Neuronal stem cell (in vitro differentiated cells): ENCODE measurements at regions not wholly inside any gene's neighbourhood (a gene's known extent, or its start where the extent isn't known, plus 50 kb on each side); places are given as distances from the start of the nearest gene placed in this dataset.
A peak's percentile ranks its signal among the peaks of the same experiment; 100 is the strongest.

ENCODE experiments used
- DNase-seq: peaks from one replicate; pipeline ENCODE4 v3.0.0-alpha.2; 2013; ENCODE audit warnings: low spot score
- H2AFZ ChIP-seq: one replicate; pipeline ENCODE4 v1.6.1; 2013; ENCODE audit warnings: mild to moderate bottlenecking, low read length, inconsistent platforms
- H2AK5ac ChIP-seq: 2 replicates; pipeline ENCODE4 v1.6.1; 2013; ENCODE audit warnings: low read depth, mild to moderate bottlenecking, inconsistent platforms, low read length, moderate library complexity, mixed read lengths
- H2BK120ac ChIP-seq: 2 replicates; pipeline ENCODE4 v1.6.1; 2013; ENCODE audit warnings: low read depth, mild to moderate bottlenecking, inconsistent platforms, low read length, moderate library complexity, mixed read lengths
- H2BK12ac ChIP-seq: one replicate; pipeline ENCODE4 v1.6.1; 2013; ENCODE audit warnings: low read length, inconsistent platforms
- H2BK15ac ChIP-seq: 2 replicates; pipeline ENCODE4 v1.6.1; 2013; ENCODE audit warnings: mild to moderate bottlenecking, low read length, inconsistent platforms, mixed read lengths
- H2BK5ac ChIP-seq: one replicate; pipeline ENCODE4 v1.6.1; 2013; ENCODE audit warnings: inconsistent platforms, mild to moderate bottlenecking, low read length, moderate library complexity
- H3K14ac ChIP-seq: one replicate; pipeline ENCODE4 v1.6.1; 2013; ENCODE audit warnings: low read length, inconsistent platforms
- H3K18ac ChIP-seq: 2 replicates; pipeline ENCODE4 v1.6.1; 2013; ENCODE audit warnings: low read length, inconsistent platforms
- H3K23ac ChIP-seq: 2 replicates; pipeline ENCODE4 v1.6.1; 2013; ENCODE audit warnings: low read depth, mild to moderate bottlenecking, mixed read lengths, low read length, inconsistent platforms; ENCODE audit not compliant: poor library complexity
- H3K27ac ChIP-seq: replicated peaks from 3 replicates; pipeline ENCODE4 v1.5.1; 2013; ENCODE audit warnings: low read length, inconsistent platforms
- H3K27me3 ChIP-seq, 3 experiments: 2 replicates each; pipeline ENCODE4 v1.6.1; 2013; ENCODE audit warnings: low read length in 3 of 3, mild to moderate bottlenecking in 2 of 3, inconsistent platforms in 1 of 3, low read depth in 1 of 3, mixed read lengths in 1 of 3, moderate library complexity in 1 of 3; ENCODE audit not compliant: control insufficient read depth in 3 of 3, insufficient read depth in 3 of 3
- H3K36me3 ChIP-seq, 2 donors: replicated peaks in 1 of 2; 2 replicates each; pipeline ENCODE4 v1.6.1; 2013; ENCODE audit warnings: low read length in 2 of 2; ENCODE audit not compliant: control insufficient read depth in 2 of 2, insufficient read depth in 2 of 2
- H3K4ac ChIP-seq: 2 replicates; pipeline ENCODE4 v1.6.1; 2013; ENCODE audit warnings: inconsistent platforms, mild to moderate bottlenecking, low read length, moderate library complexity
- H3K4me1 ChIP-seq, 2 donors: 1 replicate in 1 of 2; 2 replicates in 1 of 2; pipeline ENCODE4 v1.6.1; 2013; ENCODE audit warnings: low read length in 2 of 2, low read depth in 1 of 2; ENCODE audit not compliant: control insufficient read depth in 2 of 2, insufficient read depth in 1 of 2
- H3K4me2 ChIP-seq: one replicate; pipeline ENCODE4 v1.6.1; 2013; ENCODE audit warnings: mild to moderate bottlenecking, low read length, inconsistent platforms; ENCODE audit not compliant: insufficient read depth, poor library complexity, severe bottlenecking
- H3K4me3 ChIP-seq, 2 donors: 2 replicates each; pipeline ENCODE4 v1.5.1; 2013; ENCODE audit warnings: low read length in 2 of 2, mild to moderate bottlenecking in 2 of 2, inconsistent platforms in 1 of 2, moderate library complexity in 1 of 2
- H3K79me1 ChIP-seq: one replicate; pipeline ENCODE4 v1.6.1; 2013; ENCODE audit warnings: low read depth, mild to moderate bottlenecking, inconsistent platforms, low read length, moderate library complexity
- H3K9ac ChIP-seq: one replicate; pipeline ENCODE4 v1.6.1; 2013; ENCODE audit warnings: mild to moderate bottlenecking, low read depth, low read length, inconsistent platforms; ENCODE audit not compliant: poor library complexity
- H3K9me3 ChIP-seq, 2 donors: replicated peaks in 1 of 2; 2 replicates each; pipeline versions ENCODE3 to v1.6.1; 2013; ENCODE audit warnings: low read length in 2 of 2, mild to moderate bottlenecking in 2 of 2, inconsistent platforms in 1 of 2, low read depth in 1 of 2, mixed read lengths in 1 of 2, moderate library complexity in 1 of 2; ENCODE audit not compliant: control insufficient read depth in 2 of 2, insufficient read depth in 1 of 2
- H4K8ac ChIP-seq: one replicate; pipeline ENCODE4 v1.6.1; 2013; ENCODE audit warnings: low read depth, mild to moderate bottlenecking, inconsistent platforms, low read length, moderate library complexity
- H4K91ac ChIP-seq: one replicate; pipeline ENCODE4 v1.6.1; 2013; ENCODE audit warnings: low read length, low read depth, mild to moderate bottlenecking, inconsistent platforms; ENCODE audit not compliant: poor library complexity
- whole genome bisulfite sequencing, 2 donors: extraction: QIAGEN DNeasy Blood & Tissue Kit; methylation state at CpG; one replicate each; pipeline ENCODE4 v1.1.7; 2013; ENCODE audit warnings: missing lambda C conversion rate in 2 of 2, mixed read lengths in 1 of 2; ENCODE audit not compliant: insufficient read length in 2 of 2, insufficient replicate concordance in 1 of 2; ENCODE audit errors: extremely low coverage in 2 of 2; 5-methylcytosine and 5-hydroxymethylcytosine counted together

DNA sequence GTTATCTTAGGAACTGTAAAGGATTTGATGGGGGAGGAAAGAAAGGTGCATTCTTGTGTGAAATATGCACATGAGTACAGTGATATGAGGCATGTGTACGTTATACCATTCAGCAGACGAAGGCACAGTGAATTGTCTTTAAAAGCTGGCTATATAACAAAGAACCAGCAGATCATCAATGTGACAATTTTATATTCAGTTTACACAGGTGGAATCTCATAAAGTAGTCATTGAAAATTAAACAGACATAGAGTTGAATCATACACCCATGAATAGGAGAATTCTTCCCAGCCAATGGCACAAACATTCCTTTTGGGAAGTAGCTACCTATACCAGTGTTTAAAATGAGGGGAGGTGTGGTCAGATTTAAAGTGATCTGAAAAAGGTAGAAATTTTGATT, 470.3 kb downstream of the DSC3 start:
- no CpG with 5 or more reads among the region's 2 CpGs for WGBS, 2 donors

DNA sequence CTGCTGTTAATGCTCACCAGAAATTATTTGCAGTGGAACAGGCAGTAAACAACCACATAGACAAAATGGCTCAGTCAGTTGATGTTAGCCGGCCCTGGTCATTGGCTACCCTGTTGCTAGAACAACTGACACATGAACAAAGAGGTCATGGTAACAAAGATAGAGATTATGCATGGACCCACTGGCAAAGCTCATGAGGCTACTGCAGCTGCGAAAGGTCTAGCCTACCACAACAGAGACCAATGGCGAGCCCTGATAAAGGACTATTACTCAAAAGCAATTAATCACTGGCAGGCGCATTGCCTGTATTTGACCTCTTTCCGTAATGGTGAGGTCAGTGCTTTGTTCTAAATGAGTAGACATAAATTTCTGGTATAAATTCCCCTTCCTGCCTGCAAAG, 474.2 kb downstream of the DSC3 start:
- no peak for DNase-seq
- Histone ChIP-seq H3K27me3 (no peaks in the 10 kb centered on the region), H3K4me2 (no peak overlapping the region), H3K4me3 (no peak overlapping the region), H2BK5ac (no peak overlapping the region), H2BK12ac (no peak overlapping the region), H3K14ac (no peak overlapping the region), H2BK15ac (no peak overlapping the region), H4K8ac (no peak overlapping the region), H3K36me3 (no peaks in the 10 kb centered on the region), H3K23ac (no peak overlapping the region), H3K4ac (no peak overlapping the region), H3K18ac (no peak overlapping the region), H2BK120ac (no peak overlapping the region), H3K79me1 (no peaks in the 10 kb centered on the region), H3K9ac (no peak overlapping the region), H2AFZ (no peak overlapping the region), H4K91ac (no peak overlapping the region), H3K4me1 (no peaks in the 10 kb centered on the region), H2AK5ac (no peak overlapping the region), H3K27ac (no peak overlapping the region), H3K9me3 (no peaks in the 10 kb centered on the region)
- WGBS, 2 donors, result no CpG with 5 or more reads among the region's 5 CpGs

More for the DNA sequence above, 470.3 kb downstream of the DSC3 start:
- Histone ChIP-seq H4K8ac (no peak overlapping the region), H3K9me3 (no peaks in the 10 kb centered on the region), H2AK5ac (no peak overlapping the region), H3K4ac (no peak overlapping the region), H3K18ac (no peak overlapping the region), H2BK120ac (no peak overlapping the region), H2BK5ac (no peak overlapping the region), H2BK15ac (no peak overlapping the region), H3K27ac (no peak overlapping the region), H2BK12ac (no peak overlapping the region), H3K79me1 (no peaks in the 10 kb centered on the region), H4K91ac (no peak overlapping the region), H3K9ac (no peak overlapping the region), H3K4me2 (no peak overlapping the region), H3K4me1 (no peaks in the 10 kb centered on the region), H3K36me3 (no peaks in the 10 kb centered on the region), H3K23ac (no peak overlapping the region), H3K4me3 (no peak overlapping the region), H3K27me3 (no peaks in the 10 kb centered on the region), H3K14ac (no peak overlapping the region), H2AFZ (no peak overlapping the region)
- DNase-seq, result no peak

DNA sequence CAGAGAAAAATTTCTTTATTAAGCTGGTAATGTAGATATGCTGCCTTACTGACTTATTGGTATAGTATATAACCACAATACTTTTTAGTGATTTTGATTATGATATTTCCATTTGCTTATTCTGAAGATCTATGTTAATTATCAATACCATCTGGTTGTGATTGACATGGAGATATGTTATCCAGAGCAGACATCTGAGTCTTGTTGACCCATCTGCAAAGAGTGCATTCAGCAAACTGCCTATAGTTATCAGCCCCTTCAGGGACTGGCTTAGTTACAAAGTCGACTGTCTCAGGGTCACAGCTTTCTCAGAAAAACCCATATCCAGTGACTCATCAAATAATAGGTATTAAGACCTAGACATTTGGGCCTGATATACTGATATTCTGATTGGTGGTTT, 475.7 kb downstream of the DSC3 start:
- Histone ChIP-seq H3K4me2 (no peak overlapping the region), H3K14ac (no peak overlapping the region), H2AK5ac (no peak overlapping the region), H4K91ac (no peak overlapping the region), H3K4ac (no peak overlapping the region), H2BK120ac (no peak overlapping the region), H2AFZ (no peak overlapping the region), H3K18ac (no peak overlapping the region), H3K36me3 (no peaks in the 10 kb centered on the region), H3K27ac (no peak overlapping the region), H3K79me1 (no peaks in the 10 kb centered on the region), H3K4me3 (no peak overlapping the region), H3K27me3 (no peaks in the 10 kb centered on the region), H2BK12ac (no peak overlapping the region), H4K8ac (no peak overlapping the region), H2BK15ac (no peak overlapping the region), H3K9ac (no peak overlapping the region), H3K9me3 (no peaks in the 10 kb centered on the region), H2BK5ac (no peak overlapping the region), H3K23ac (no peak overlapping the region), H3K4me1 (no peaks in the 10 kb centered on the region)
- WGBS, 2 donors, result no CpG with 5 or more reads among the region's 1 CpG
- DNase-seq, result no peak

DNA sequence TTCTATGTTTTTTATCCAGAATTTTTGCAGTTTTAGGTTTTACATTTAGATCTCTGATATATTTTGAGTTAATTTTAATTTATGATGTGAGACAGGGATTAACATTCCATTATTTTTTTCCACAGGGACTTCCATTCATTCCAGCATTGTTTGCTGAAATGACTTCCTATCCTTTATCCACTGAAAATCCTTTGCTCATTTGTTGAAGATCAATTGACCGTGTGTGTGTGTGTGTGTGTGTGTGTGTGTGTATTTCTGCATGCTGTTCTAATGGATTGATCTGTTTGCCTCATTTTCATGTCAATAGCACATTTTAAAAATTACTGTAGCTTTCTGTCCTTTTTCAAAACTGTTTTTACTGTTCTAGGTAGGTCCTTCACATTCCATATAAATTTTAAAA, 480.3 kb downstream of the DSC3 start:
- Histone ChIP-seq H3K23ac (no peak overlapping the region), H2BK15ac (no peak overlapping the region), H2BK5ac (no peak overlapping the region), H3K27ac (no peak overlapping the region), H3K36me3 (no peaks in the 10 kb centered on the region), H3K4me3 (no peak overlapping the region), H3K9ac (no peak overlapping the region), H4K8ac (no peak overlapping the region), H3K4ac (no peak overlapping the region), H3K14ac (no peak overlapping the region), H3K18ac (no peak overlapping the region), H4K91ac (no peak overlapping the region), H3K27me3 (no peaks in the 10 kb centered on the region), H2BK12ac (no peak overlapping the region), H3K9me3 (no peaks in the 10 kb centered on the region), H3K4me2 (no peak overlapping the region), H2AFZ (no peak overlapping the region), H3K4me1 (no peaks in the 10 kb centered on the region), H2AK5ac (no peak overlapping the region), H2BK120ac (no peak overlapping the region), H3K79me1 (no peaks in the 10 kb centered on the region)
- no CpG with 5 or more reads among the region's 1 CpG for WGBS, 2 donors
- peak; percentile 55 for DNase-seq
